Smooth muscle cell (in vitro differentiated cells): ENCODE measurements at regions not wholly inside any gene's neighbourhood (a gene's known extent, or its start where the extent isn't known, plus 50 kb on each side); places are given as distances from the start of the nearest gene placed in this dataset.

Experiments
- DNase-seq: peaks from one replicate; lab custom pipeline; 2025; ENCODE audit not compliant: unreplicated experiment; lab: John Stamatoyannopoulos, UW
- H2AFZ ChIP-seq: fragments of 200-600 bp; sonication (generic); 2 replicates; pipeline ENCODE4 v1.6.0; 2016; ENCODE audit warnings: antibody characterized with exemption, low read depth, mild to moderate bottlenecking
- H3F3A ChIP-seq: fragments of 200-600 bp; sonication (generic); 2 replicates; pipeline ENCODE4 v1.6.0; 2017; ENCODE audit warnings: antibody characterized with exemption, low read depth
- H3K27ac ChIP-seq: fragments of 200-600 bp; sonication (generic); 2 replicates; pipeline ENCODE4 v1.5.1; 2016; ENCODE audit warnings: low read depth, mild to moderate bottlenecking
- H3K27me3 ChIP-seq: fragments of 200-600 bp; sonication (generic); 2 replicates; pipeline ENCODE4 v1.6.1; 2016; ENCODE audit warnings: low read depth, mild to moderate bottlenecking
- H3K36me3 ChIP-seq: fragments of 200-600 bp; sonication (generic); 2 replicates; pipeline ENCODE4 v1.5.1; 2016; ENCODE audit warnings: low read depth
- H3K4me1 ChIP-seq: fragments of 200-600 bp; sonication (generic); 2 replicates; pipeline ENCODE4 v1.5.1; 2016; ENCODE audit warnings: low read depth
- H3K4me2 ChIP-seq: fragments of 200-600 bp; sonication (generic); 2 replicates; pipeline ENCODE4 v1.6.0; 2016; ENCODE audit warnings: mild to moderate bottlenecking
- H3K4me3 ChIP-seq: fragments of 200-600 bp; sonication (generic); 2 replicates; pipeline ENCODE4 v1.5.1; 2016; ENCODE audit warnings: mild to moderate bottlenecking
- H3K79me2 ChIP-seq: fragments of 200-600 bp; sonication (generic); 2 replicates; pipeline ENCODE4 v1.6.0; 2016; ENCODE audit warnings: low read depth, mild to moderate bottlenecking
- H3K9ac ChIP-seq: fragments of 200-600 bp; sonication (generic); 2 replicates; pipeline ENCODE4 v1.6.0; 2016; ENCODE audit warnings: low read depth
- H3K9me3 ChIP-seq: fragments of 200-600 bp; sonication (generic); replicated peaks from 2 replicates; pipeline ENCODE4 v1.5.1; 2016; ENCODE audit warnings: low read depth
- H4K20me1 ChIP-seq: fragments of 200-600 bp; sonication (generic); 2 replicates; pipeline ENCODE4 v1.6.0; 2016; ENCODE audit warnings: low read depth
- CTCF ChIP-seq: fragments of 200-600 bp; sonication (generic); IDR thresholded peaks from 2 replicates; pipeline ENCODE4 v1.5.1; 2017; ENCODE audit warnings: borderline replicate concordance, mild to moderate bottlenecking, antibody characterized with exemption; ENCODE audit not compliant: insufficient read depth, poor library complexity, severe bottlenecking
- WGBS: methylation state at CpG from one replicate; pipeline ENCODE4 v1.1.7; 2016; ENCODE audit warnings: low lambda C conversion rate; 5-methylcytosine and 5-hydroxymethylcytosine counted together

- no peak overlapping the region for H3K27ac ChIP-seq
- no peak overlapping the region for H3K4me2 ChIP-seq
- no peak for TF ChIP-seq CTCF
- no peaks in the 10 kb centered on the region for H3K27me3 ChIP-seq
- no peaks in the 10 kb centered on the region for H3K4me1 ChIP-seq
- H3K9ac ChIP-seq, result no peak overlapping the region
- no peaks in the 10 kb centered on the region for H4K20me1 ChIP-seq
- H3K9me3 ChIP-seq, result no peaks in the 10 kb centered on the region
- DNase-seq, result no peak
- no peak overlapping the region for H3K4me3 ChIP-seq
- no peaks in the 10 kb centered on the region for H3F3A ChIP-seq
- H2AFZ ChIP-seq, result no peak overlapping the region
- no peaks in the 10 kb centered on the region for H3K79me2 ChIP-seq
- no peaks in the 10 kb centered on the region for H3K36me3 ChIP-seq
- 82% methylated on average over 14 of the region's 14 CpGs for WGBS
These were observed 58.6 kb upstream of the WASF3 start for GRCh38 chr13:26498656-26499601.

- Histone ChIP-seq H3K27ac (no peak overlapping the region), H3K4me2 (no peak overlapping the region), H3K9me3 (no peaks in the 10 kb centered on the region), H3F3A (no peaks in the 10 kb centered on the region), H3K36me3 (no peaks in the 10 kb centered on the region), H3K27me3 (no peaks in the 10 kb centered on the region), H3K4me3 (no peak overlapping the region), H3K9ac (no peak overlapping the region), H3K4me1 (no peaks in the 10 kb centered on the region), H4K20me1 (no peaks in the 10 kb centered on the region), H3K79me2 (no peaks in the 10 kb centered on the region), H2AFZ (no peak overlapping the region)
- TF ChIP-seq CTCF, result no peak
- no peak for DNase-seq
- WGBS, result 83% methylated on average over 15 of the region's 15 CpGs
These were observed 56.7 kb upstream of the WASF3 start for GRCh38 chr13:26500618-26501320.

GRCh38 chr13:26501641-26502040 lies 55.8 kb upstream of the WASF3 start:
- H3K36me3 ChIP-seq, result no peaks in the 10 kb centered on the region
- no peak overlapping the region for H3K9ac ChIP-seq
- H2AFZ ChIP-seq, result no peak overlapping the region
- H3K4me2 ChIP-seq, result no peak overlapping the region
- no peaks in the 10 kb centered on the region for H3F3A ChIP-seq
- H3K4me3 ChIP-seq, result no peak overlapping the region
- no peaks in the 10 kb centered on the region for H3K27me3 ChIP-seq
- no peaks in the 10 kb centered on the region for H3K9me3 ChIP-seq
- H3K79me2 ChIP-seq, result no peaks in the 10 kb centered on the region
- 81% methylated on average over 8 of the region's 8 CpGs for WGBS
- no peak overlapping the region for H3K27ac ChIP-seq
- no peak for DNase-seq
- no peaks in the 10 kb centered on the region for H3K4me1 ChIP-seq
- no peak for TF ChIP-seq CTCF
- H4K20me1 ChIP-seq, result no peaks in the 10 kb centered on the region
